Ishikawa (cell line): ENCODE measurements at regions not wholly inside any gene's neighbourhood (a gene's known extent, or its start where the extent isn't known, plus 50 kb on each side); places are given as distances from the start of the nearest gene placed in this dataset.

Source experiments
- EP300 ChIP-seq: IDR thresholded peaks from 2 replicates; pipeline ENCODE4 v1.6.1; 2012; ENCODE audit warnings: borderline replicate concordance
- TAF1 ChIP-seq: IDR thresholded peaks from 2 replicates; pipeline ENCODE4 v1.6.1; 2012; ENCODE audit warnings: low read depth, mild to moderate bottlenecking
- YY1 ChIP-seq: IDR thresholded peaks from 2 replicates; pipeline ENCODE4 v1.6.1; 2012; ENCODE audit warnings: low read depth
- ZBTB7A ChIP-seq: IDR thresholded peaks from 2 replicates; pipeline ENCODE4 v1.6.1; 2012; ENCODE audit warnings: low read depth
- TF ChIP-seq, protein P1 (sequence below): IDR thresholded peaks from 2 replicates; pipeline ENCODE4 v1.6.1; 2012; ENCODE audit warnings: low read depth, mild to moderate bottlenecking

GRCh38 chr2:39537150-39537549 lies 100.1 kb upstream of the MAP4K3 start:
- no peak for TF ChIP-seq TAF1
- no peak for TF ChIP-seq YY1
- TF ChIP-seq ZBTB7A = no peak
- TF ChIP-seq, protein P1, sequence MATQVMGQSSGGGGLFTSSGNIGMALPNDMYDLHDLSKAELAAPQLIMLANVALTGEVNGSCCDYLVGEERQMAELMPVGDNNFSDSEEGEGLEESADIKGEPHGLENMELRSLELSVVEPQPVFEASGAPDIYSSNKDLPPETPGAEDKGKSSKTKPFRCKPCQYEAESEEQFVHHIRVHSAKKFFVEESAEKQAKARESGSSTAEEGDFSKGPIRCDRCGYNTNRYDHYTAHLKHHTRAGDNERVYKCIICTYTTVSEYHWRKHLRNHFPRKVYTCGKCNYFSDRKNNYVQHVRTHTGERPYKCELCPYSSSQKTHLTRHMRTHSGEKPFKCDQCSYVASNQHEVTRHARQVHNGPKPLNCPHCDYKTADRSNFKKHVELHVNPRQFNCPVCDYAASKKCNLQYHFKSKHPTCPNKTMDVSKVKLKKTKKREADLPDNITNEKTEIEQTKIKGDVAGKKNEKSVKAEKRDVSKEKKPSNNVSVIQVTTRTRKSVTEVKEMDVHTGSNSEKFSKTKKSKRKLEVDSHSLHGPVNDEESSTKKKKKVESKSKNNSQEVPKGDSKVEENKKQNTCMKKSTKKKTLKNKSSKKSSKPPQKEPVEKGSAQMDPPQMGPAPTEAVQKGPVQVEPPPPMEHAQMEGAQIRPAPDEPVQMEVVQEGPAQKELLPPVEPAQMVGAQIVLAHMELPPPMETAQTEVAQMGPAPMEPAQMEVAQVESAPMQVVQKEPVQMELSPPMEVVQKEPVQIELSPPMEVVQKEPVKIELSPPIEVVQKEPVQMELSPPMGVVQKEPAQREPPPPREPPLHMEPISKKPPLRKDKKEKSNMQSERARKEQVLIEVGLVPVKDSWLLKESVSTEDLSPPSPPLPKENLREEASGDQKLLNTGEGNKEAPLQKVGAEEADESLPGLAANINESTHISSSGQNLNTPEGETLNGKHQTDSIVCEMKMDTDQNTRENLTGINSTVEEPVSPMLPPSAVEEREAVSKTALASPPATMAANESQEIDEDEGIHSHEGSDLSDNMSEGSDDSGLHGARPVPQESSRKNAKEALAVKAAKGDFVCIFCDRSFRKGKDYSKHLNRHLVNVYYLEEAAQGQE = no peak
- no peak for TF ChIP-seq EP300
